ENCODE measurements at regions not wholly inside any gene's neighbourhood (a gene's known extent, or its start where the extent isn't known, plus 50 kb on each side); places are given as distances from the start of the nearest gene placed in this dataset.
"Not testable (repeated sequence)": the region's sequence is repeated elsewhere in the genome, so short reads cannot be mapped to it uniquely, and the experiment has no call there.

DNA sequence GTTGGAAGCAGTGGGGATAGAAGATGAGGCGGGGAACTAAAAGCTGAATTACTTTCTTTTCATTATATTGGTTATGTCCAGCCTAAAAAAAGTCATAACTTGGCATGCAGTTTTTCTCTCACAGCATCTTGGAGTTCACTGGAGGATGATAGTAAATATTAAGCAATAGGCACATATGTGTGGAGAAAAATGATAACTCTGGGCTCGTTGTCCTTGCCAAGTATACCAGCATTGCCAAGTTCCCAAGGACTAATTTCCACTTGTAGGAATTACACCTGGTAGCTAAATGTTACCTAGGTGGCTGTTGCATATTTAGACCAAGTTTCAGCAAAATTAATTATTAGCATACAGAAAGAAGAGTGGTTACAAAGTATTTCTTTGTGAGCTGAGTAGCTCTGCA lies 1007.6 kb downstream of the ANKRD7 start:
- H3K4me3 ChIP-seq (ENCODE audit: low read length): no peak overlapping the region
- no peaks in the 10 kb centered on the region for H3K4me1 ChIP-seq (ENCODE audit: insufficient read depth, low read length)
- H3K27me3 ChIP-seq (ENCODE audit: insufficient read depth, low read length): no peaks in the 10 kb centered on the region
- no peaks in the 10 kb centered on the region for H3K9me3 ChIP-seq (ENCODE audit: low read depth, low read length)

DNA sequence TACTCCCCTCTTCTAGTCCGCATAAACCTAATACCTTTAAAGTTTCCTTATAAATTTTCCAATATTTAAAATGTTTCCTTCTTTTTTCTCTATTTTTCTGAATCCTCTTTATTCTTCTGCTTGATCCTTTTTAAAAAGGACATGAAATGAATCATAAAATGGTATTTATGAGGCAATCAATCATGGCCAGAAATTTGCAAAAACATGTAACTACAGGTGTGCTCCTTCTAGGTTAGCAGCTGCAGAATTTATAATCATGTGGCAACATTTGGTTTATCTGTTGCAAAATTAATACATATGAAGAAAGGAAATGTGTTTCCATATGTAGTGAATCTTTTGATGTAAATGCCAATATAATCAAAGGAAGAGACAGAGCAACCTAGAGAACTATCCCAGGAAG lies 1008.5 kb downstream of the ANKRD7 start:
- no peak overlapping the region for H3K4me3 ChIP-seq (ENCODE audit: low read length)
- no peaks in the 10 kb centered on the region for H3K27me3 ChIP-seq (ENCODE audit: insufficient read depth, low read length)
- H3K4me1 ChIP-seq (ENCODE audit: insufficient read depth, low read length): no peaks in the 10 kb centered on the region
- H3K9me3 ChIP-seq (ENCODE audit: low read depth, low read length): no peaks in the 10 kb centered on the region

DNA sequence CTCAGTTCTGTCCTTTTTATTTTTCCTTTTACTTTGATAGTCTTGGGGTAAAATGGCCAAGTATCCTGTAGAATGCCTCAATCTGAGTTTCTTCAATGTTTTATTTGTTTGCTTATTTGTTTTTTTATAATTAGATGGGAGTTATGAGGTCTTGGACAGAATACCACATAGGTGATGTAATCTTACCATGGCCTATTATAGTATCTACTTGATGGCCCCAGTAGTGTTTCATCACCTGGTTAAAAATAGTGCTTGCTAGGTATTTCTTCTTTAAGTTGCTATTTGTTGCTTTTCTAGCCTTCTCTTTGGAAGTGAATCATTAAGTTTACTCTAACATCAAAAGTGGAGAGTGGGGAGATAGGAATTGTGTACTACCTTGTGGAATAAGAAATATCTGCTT lies 1020.0 kb upstream of the KCND2 start:
- Histone ChIP-seq H3K4me1 (ENCODE audit: insufficient read depth, low read length) (no peaks in the 10 kb centered on the region), H3K4me3 (ENCODE audit: low read length) (no peak overlapping the region), H3K27me3 (ENCODE audit: insufficient read depth, low read length) (no peaks in the 10 kb centered on the region), H3K9me3 (ENCODE audit: low read depth, low read length) (no peaks in the 10 kb centered on the region)

DNA sequence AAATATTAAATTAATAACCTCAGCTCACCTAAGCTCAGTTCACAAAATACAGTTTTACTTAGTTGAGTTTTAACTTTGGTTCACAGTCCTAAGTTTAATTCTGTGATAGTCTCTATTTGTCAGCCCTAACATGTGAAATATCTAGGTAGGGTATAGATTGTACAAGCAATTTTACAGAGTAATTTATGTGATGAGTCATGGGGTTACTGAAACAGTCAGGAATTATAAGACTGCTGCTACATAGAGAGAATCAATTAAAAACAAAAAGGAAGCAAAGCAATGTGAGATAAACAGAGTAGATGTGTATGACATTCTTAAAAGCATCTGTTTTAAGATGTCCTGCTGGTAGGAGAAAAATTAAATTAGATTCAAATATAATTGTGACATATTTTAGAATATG lies 1018.2 kb upstream of the KCND2 start:
- Histone ChIP-seq H3K27me3 (ENCODE audit: insufficient read depth, low read length) (no peaks in the 10 kb centered on the region), H3K4me1 (ENCODE audit: insufficient read depth, low read length) (no peaks in the 10 kb centered on the region), H3K9me3 (ENCODE audit: low read depth, low read length) (no peaks in the 10 kb centered on the region), H3K4me3 (ENCODE audit: low read length) (no peak overlapping the region)

DNA sequence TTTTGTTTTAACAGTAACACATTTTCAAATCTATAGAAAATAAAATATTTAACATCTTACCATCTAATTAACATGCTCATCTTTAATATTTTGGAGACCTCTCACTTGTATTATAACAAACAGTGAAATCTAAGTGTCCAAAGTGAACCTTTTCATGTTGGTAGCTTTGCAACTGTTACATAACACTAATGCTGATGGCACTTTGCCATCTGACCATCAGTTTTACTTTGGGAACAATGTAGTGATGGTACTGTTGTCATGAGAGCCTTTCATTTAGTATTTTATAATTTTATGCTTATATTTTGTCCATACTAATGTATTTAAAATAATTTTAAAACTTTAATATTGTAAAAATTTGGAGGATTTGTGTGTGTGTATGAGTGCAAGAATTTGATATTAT lies 1017.0 kb upstream of the KCND2 start:
- Histone ChIP-seq H3K9me3 (ENCODE audit: low read depth, low read length) (no peaks in the 10 kb centered on the region), H3K4me3 (ENCODE audit: low read length) (no peak overlapping the region), H3K27me3 (ENCODE audit: insufficient read depth, low read length) (no peaks in the 10 kb centered on the region), H3K4me1 (ENCODE audit: insufficient read depth, low read length) (no peaks in the 10 kb centered on the region)

DNA sequence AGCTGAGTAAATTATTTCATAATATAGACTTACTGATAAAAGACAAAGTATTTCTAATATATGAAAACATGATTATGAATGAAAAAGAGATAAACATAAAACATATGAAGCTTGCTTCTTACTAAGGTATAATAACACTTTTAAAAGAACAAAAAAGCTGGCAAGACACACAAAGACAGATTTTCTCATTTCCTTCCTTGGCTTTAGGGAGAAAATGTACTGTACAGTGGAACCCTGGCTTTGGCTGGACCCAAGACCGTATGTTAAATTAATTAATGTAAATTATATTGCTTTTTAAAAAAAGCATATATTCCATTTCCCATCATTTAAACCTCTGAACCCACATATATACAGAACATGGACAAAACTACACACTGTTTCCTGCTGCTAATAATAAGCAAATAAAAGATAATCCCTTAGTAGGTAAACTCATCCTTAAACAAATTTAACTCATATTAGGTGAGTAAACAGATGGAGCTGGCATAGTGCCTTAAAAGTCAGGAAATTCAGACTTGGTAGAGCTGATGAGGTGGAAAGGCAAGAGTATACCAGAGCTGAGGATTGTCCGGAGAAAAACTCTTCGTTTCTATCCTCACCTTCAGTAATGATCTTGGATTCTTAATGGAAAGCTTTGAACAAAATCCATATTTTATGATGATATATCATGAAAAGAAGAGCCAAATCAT lies 1016.4 kb upstream of the KCND2 start:
- Histone ChIP-seq H3K27me3 (ENCODE audit: insufficient read depth, low read length) (no peaks in the 10 kb centered on the region), H3K4me3 (ENCODE audit: low read length) (no peak overlapping the region), H3K9me3 (ENCODE audit: low read depth, low read length) (no peaks in the 10 kb centered on the region), H3K4me1 (ENCODE audit: insufficient read depth, low read length) (no peaks in the 10 kb centered on the region)

DNA sequence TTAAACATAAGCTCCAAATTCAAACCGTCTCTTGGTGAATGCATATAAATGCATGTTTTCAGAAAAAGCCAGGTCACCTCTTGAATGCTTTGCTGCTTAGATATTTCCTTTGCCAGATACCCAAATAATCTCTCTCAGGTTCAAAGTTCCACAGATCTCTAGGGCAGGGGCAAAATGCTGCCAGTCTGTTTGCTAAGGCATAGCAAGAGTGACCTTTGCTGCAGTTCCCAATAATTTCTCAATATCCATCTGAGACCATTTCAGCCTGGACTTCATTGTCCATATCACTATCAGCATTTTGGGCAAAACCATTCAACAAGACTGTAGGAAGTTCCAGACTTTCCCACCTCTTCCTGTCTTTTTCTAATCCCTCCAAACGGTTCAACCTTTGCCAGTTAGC lies 1006.2 kb upstream of the KCND2 start:
- not testable (repeated sequence) for H3K27me3 ChIP-seq (ENCODE audit: insufficient read depth, low read length); H3K9me3 ChIP-seq (ENCODE audit: low read depth, low read length); H3K4me1 ChIP-seq (ENCODE audit: insufficient read depth, low read length); H3K4me3 ChIP-seq (ENCODE audit: low read length)

DNA sequence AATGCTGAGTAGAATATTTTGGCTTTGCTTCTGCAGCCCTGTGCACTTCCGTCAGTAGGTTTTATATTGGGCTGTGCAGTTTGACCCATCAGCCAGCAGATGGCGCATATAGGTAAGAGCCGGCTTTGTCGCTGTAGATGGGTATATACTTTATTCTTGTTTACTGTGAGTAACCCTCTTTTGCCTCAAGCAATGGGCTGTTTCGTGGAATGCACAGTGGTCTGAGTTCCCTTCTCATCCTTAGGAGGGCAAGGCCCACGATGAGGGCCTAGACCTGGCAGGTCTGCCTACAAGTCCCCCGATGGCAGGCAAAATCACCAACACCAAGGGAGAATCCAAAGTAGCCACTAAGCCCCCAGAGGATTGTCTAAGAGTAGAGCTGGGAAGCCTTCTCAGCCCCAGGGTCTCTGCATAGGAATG lies 1002.9 kb upstream of the KCND2 start:
- Histone ChIP-seq H3K9me3 (ENCODE audit: low read depth, low read length) (no peaks in the 10 kb centered on the region), H3K4me3 (ENCODE audit: low read length) (no peak overlapping the region), H3K4me1 (ENCODE audit: insufficient read depth, low read length) (no peaks in the 10 kb centered on the region), H3K27me3 (ENCODE audit: insufficient read depth, low read length) (no peaks in the 10 kb centered on the region)

DNA sequence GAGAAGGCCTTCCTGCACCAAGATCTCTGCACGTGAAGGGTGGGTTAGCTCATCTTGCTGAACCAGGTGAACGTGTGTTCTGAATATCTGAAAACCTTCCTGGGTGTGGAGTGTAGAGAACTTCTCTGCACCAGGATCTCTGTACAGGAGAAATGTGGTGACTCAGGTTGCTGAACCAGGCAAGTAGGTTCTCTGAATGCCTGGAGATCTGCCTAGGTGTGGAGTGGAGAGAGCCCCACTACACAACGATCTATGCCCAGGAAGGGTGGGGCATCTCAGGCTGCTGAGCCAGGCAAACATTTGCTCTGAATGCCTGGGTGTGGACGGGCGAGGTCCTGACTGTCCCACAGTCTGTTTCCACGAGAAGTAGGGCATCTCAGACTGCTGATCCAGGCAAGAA lies 1002.3 kb upstream of the KCND2 start:
- no peaks in the 10 kb centered on the region for H3K9me3 ChIP-seq (ENCODE audit: low read depth, low read length)
- H3K27me3 ChIP-seq (ENCODE audit: insufficient read depth, low read length): no peaks in the 10 kb centered on the region
- no peak overlapping the region for H3K4me3 ChIP-seq (ENCODE audit: low read length)
- H3K4me1 ChIP-seq (ENCODE audit: insufficient read depth, low read length): no peaks in the 10 kb centered on the region

DNA sequence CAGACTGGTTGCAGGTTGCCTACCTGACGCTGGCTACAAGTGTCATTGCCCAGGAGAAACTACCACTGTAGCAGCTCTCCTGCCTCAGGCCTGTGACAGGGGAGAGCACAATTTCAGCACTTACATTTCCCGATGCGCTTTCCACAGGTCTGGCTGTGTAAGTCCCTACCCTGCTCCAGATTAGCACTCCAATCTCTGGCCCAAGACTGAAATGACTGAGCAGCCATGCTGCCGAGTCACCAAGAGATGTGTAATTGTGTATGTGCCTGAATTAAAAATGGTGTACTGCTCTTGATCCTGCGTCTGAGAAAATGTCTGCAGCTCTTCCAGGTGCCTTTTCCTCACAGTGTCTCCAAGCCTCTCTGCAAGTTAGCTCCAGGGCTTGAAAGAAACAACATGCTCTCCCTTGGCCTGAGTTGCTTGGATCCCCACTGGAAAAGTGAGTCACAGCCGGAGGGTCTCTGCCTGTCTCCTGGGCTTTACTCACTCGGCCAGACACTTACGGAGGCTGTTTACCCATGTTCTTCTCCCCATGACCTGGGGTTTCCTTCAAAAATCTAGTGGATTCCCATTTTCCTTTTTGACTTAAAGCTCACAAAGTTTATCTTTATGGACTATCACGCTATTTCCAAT lies 1001.7 kb upstream of the KCND2 start:
- Histone ChIP-seq H3K9me3 (ENCODE audit: low read depth, low read length) (no peaks in the 10 kb centered on the region), H3K4me1 (ENCODE audit: insufficient read depth, low read length) (no peaks in the 10 kb centered on the region), H3K27me3 (ENCODE audit: insufficient read depth, low read length) (no peaks in the 10 kb centered on the region), H3K4me3 (ENCODE audit: low read length) (no peak overlapping the region)

DNA sequence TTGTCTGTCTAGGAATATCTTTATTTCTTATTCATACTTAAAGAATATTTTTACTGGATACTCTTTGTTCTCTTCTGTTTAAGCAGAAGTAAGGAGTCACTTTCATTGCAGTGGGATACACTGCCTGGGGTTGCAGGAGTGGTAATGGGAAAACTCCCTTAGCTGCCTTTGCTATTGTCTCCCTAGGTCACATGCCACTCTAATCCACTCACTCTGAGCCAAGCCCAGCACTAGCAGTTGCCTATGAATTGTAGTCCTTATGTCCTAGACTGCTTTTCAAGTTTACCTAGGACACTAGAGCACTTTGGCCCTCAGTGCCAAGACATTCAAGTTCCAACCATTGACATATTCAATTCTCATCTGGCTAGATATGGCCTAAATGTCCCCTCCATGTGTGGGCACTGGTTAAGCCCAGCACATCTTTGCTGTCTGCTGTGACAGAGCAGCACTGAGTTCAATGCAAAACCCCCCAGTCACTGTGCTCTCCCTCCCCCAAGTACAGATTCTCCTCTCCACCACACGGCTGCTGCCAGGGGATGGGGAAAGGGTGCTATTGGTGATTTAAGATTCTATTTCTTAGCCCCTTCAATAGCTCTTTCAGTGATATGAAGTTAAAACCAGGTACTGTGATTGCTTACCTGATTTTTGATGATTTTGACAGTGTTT lies 991.7 kb upstream of the KCND2 start:
- no peaks in the 10 kb centered on the region for H3K27me3 ChIP-seq (ENCODE audit: insufficient read depth, low read length)
- no peaks in the 10 kb centered on the region for H3K9me3 ChIP-seq (ENCODE audit: low read depth, low read length)
- no peak overlapping the region for H3K4me3 ChIP-seq (ENCODE audit: low read length)

DNA sequence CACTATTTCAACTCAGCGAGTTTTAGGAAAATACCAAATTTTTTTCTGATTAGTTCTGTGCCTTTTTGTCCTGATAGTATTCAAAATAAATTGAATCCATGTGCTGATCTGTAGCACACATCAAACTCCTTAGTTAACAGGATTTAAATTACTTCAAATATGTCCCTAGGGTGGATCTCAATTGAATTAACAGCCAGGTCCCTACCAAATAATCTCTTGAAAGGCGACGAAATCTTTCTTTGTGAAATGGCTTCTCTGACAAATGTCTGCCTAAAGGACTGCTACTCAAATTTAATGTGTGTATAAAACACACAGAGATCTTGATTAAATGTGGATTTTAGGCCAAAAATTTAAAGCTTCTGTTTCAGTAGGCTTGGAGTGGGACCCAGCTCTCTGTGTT lies 989.6 kb upstream of the KCND2 start:
- H3K9me3 ChIP-seq (ENCODE audit: low read depth, low read length): no peaks in the 10 kb centered on the region
- no peaks in the 10 kb centered on the region for H3K4me1 ChIP-seq (ENCODE audit: insufficient read depth, low read length)
- H3K4me3 ChIP-seq (ENCODE audit: low read length): no peak overlapping the region
- H3K27me3 ChIP-seq (ENCODE audit: insufficient read depth, low read length): no peaks in the 10 kb centered on the region

More for the DNA sequence above, 991.7 kb upstream of the KCND2 start:
- H3K4me1 ChIP-seq (ENCODE audit: insufficient read depth, low read length): no peaks in the 10 kb centered on the region

DNA sequence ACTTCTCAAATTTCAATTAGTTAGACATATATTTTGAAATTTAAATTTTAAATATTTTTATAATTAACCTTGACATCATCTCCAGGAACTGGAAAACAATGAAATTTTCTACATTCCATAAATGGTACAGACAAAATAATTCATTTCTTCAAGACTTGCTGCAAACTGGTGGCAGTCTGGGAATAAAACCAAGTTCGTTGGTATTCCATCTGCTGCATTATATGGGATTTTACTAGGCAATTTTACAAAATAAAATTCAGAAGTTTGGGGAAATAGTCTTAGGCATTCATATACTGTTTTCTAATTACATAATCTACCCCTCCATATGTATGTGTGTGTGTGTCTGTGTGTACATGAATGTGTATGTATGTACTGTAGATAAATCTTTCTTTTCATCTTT lies 984.6 kb upstream of the KCND2 start:
- H3K27me3 ChIP-seq (ENCODE audit: insufficient read depth, low read length): no peaks in the 10 kb centered on the region
- no peak overlapping the region for H3K4me3 ChIP-seq (ENCODE audit: low read length)
- no peaks in the 10 kb centered on the region for H3K4me1 ChIP-seq (ENCODE audit: insufficient read depth, low read length)
- H3K9me3 ChIP-seq (ENCODE audit: low read depth, low read length): no peaks in the 10 kb centered on the region

DNA sequence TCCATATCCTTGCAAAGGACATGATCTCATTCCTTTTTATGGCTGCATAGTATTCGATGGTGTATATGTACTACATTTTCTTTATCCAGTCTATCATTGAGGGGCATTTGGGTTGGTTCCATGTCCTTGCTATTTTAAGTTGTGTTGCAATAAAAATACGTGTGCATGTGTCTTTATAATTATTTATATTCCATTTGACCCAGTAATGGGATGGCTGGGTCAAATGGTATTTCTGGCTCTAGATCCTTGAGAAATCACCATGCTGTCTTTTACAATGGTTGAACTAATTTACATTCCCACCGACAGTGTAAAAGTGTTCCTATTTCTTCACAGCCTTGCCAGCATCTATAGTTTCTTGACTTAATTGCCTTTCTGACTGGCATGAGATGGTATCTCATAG lies 972.6 kb upstream of the KCND2 start:
- H3K9me3 ChIP-seq (ENCODE audit: low read depth, low read length); H3K4me3 ChIP-seq (ENCODE audit: low read length); H3K4me1 ChIP-seq (ENCODE audit: insufficient read depth, low read length); H3K27me3 ChIP-seq (ENCODE audit: insufficient read depth, low read length): not testable (repeated sequence)

DNA sequence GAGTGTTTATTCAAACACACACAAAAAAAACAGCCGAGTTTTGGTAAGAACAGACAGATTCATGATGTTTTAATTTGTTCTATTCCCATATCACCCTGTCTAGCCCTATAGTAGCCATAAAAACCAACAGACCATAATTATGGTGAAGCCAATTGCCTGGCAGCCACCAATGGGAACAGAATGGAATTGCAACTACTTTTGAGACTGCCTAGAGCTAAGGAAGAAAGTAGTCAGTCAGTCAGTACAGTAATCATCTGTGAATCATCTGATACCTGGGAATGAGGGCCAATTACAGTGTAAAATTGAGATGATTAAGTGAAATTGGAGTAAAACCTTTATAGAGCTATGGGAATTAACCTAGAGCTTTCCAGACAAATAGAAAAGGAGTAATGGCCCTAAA lies 952.7 kb upstream of the KCND2 start:
- Histone ChIP-seq H3K27me3 (ENCODE audit: insufficient read depth, low read length) (no peaks in the 10 kb centered on the region), H3K9me3 (ENCODE audit: low read depth, low read length) (no peaks in the 10 kb centered on the region), H3K4me3 (ENCODE audit: low read length) (no peak overlapping the region), H3K4me1 (ENCODE audit: insufficient read depth, low read length) (no peaks in the 10 kb centered on the region)

DNA sequence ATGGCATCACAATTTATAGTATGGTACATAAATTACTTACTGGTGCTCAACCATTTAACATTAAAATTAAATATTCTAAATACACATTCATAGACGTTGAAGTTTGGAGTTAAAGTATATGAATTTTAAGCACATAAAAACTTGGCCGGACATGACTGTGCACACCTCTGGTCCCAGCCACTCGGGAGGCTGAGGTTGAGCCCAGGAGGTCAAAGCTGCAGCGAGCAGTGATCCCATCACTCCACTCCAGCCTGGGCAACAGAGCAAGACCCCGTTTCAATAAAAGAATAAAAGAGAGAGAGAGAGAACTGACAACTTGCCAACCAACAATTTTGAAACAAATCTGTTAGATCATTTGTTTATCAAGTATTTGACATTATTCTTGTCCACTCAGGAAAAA lies 943.3 kb upstream of the KCND2 start:
- H3K4me1 ChIP-seq (ENCODE audit: insufficient read depth, low read length): no peaks in the 10 kb centered on the region
- H3K27me3 ChIP-seq (ENCODE audit: insufficient read depth, low read length): no peaks in the 10 kb centered on the region
- peaks cover 3% of the 10 kb centered on the region for H3K9me3 ChIP-seq (ENCODE audit: low read depth, low read length)
- H3K4me3 ChIP-seq (ENCODE audit: low read length): no peak overlapping the region
